OCI-LY3 (cell line): ENCODE measurements at regions not wholly inside any gene's neighbourhood (a gene's known extent, or its start where the extent isn't known, plus 50 kb on each side); places are given as distances from the start of the nearest gene placed in this dataset.

Experiments
- CTCF ChIP-seq: fragments of 200-600, 300-600 bp; sonication (generic); IDR thresholded peaks from 2 replicates; pipeline ENCODE4 v1.5.1; 2014; ENCODE audit warnings: antibody characterized with exemption, low read length, low read depth
- EZH2phosphoT487 ChIP-seq: fragments of 200-600 bp; shearing (Covaris generic); IDR thresholded peaks from 2 replicates; pipeline ENCODE4 v1.6.1; 2018; ENCODE audit warnings: antibody characterized with exemption, mixed run types, low read depth

DNA sequence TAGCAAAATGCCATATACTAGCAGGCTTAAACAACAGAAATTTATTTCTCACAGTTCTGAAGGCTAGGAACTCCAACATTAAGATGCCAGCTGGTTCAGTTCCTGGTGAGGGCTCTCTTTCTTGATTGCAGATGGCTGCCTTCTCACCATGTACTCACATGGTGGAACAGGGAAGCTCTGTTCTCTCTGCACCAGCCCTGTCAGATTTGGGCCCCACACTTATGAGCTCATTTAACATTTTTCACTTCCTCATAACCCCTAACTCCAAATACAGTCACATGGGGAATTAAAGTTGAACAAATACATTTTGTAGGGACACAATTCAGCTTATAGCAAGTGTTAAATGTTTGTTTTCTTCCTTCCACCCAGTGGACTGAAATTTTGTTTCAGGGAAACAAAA, 218.6 kb upstream of the TAC1 start:
- TF ChIP-seq CTCF (no peak), EZH2phosphoT487 (no peak)
